IMR-90 (cell line): ENCODE measurements at regions not wholly inside any gene's neighbourhood (a gene's known extent, or its start where the extent isn't known, plus 50 kb on each side); places are given as distances from the start of the nearest gene placed in this dataset.

ENCODE experiments used
- ATAC-seq: fragments of 200-7000 bp; cut with Tn5 transposase; 2 replicates; pipeline ENCODE4 v1.9.1; 2020; ENCODE audit warnings: low read depth, mild to moderate bottlenecking, moderate library complexity
- BruUV-seq: library from RNA; stranded (reverse); fragments of 400-500 nt; replicated peaks from 2 replicates; lab custom pipeline; 2021; lab: Mats Ljungman, UMichigan
- CTCF ChIA-PET: fragments of 300-600 bp; formaldehyde crosslinking; extraction: SDS; loops from one replicate; lab custom pipeline; 2021; ENCODE audit warnings: antibody characterized with exemption; lab: Yijun Ruan, JAX
- POLR2A ChIA-PET: fragments of 300-600 bp; sonication (Branson Sonifier 250); formaldehyde crosslinking; loops from one replicate; lab custom pipeline; 2022; ENCODE audit warnings: antibody characterized with exemption; ENCODE audit not compliant: unreplicated experiment; lab: Charles Lee
- DNase-seq: peaks from one replicate; pipeline ENCODE4 v3.0.0; 2013
- H2AFZ ChIP-seq: replicated peaks from 2 replicates; pipeline ENCODE3; 2013; ENCODE audit warnings: low read length, mild to moderate bottlenecking; ENCODE audit not compliant: poor library complexity
- H2AK5ac ChIP-seq: 2 replicates; pipeline ENCODE4 v1.6.1; 2013; ENCODE audit warnings: low read depth, low read length, inconsistent platforms
- H2AK9ac ChIP-seq: replicated peaks from 2 replicates; pipeline ENCODE3; 2013; ENCODE audit warnings: mild to moderate bottlenecking, low read depth, low read length, moderate library complexity; ENCODE audit not compliant: poor library complexity
- H2BK120ac ChIP-seq: 2 replicates; pipeline ENCODE4 v1.6.1; 2013; ENCODE audit warnings: low read depth, low read length, inconsistent platforms
- H2BK15ac ChIP-seq: 3 replicates; pipeline ENCODE4 v1.6.1; 2013; ENCODE audit warnings: low read depth, low read length, inconsistent platforms
- H2BK20ac ChIP-seq: 2 replicates; pipeline ENCODE4 v1.6.1; 2013; ENCODE audit warnings: low read depth, mild to moderate bottlenecking, inconsistent platforms, low read length, moderate library complexity
- H2BK5ac ChIP-seq: 2 replicates; pipeline ENCODE4 v1.6.1; 2013; ENCODE audit warnings: mild to moderate bottlenecking, low read depth, low read length, inconsistent platforms; ENCODE audit not compliant: poor library complexity, severe bottlenecking
- H3K14ac ChIP-seq: replicated peaks from 2 replicates; pipeline ENCODE4 v1.6.1; 2013; ENCODE audit warnings: low read depth, low read length, inconsistent platforms
- H3K18ac ChIP-seq: 2 replicates; pipeline ENCODE4 v1.6.1; 2013; ENCODE audit warnings: low read depth, low read length, control low read depth
- H3K23ac ChIP-seq: 2 replicates; pipeline ENCODE4 v1.6.1; 2013; ENCODE audit warnings: low read depth, low read length, inconsistent platforms
- H3K27ac ChIP-seq: 2 replicates; pipeline ENCODE4 v1.5.1; 2013; ENCODE audit warnings: mild to moderate bottlenecking, control low read depth, low read length; ENCODE audit not compliant: insufficient read depth
- H3K27me3 ChIP-seq: 2 replicates; pipeline ENCODE4 v1.6.1; 2013; ENCODE audit warnings: low read length; ENCODE audit not compliant: control insufficient read depth, insufficient read depth
- H3K36me3 ChIP-seq: 2 replicates; pipeline ENCODE4 v1.6.1; 2013; ENCODE audit warnings: low read length, mixed read lengths; ENCODE audit not compliant: control insufficient read depth, insufficient read depth
- H3K4ac ChIP-seq: 2 replicates; pipeline ENCODE4 v1.6.1; 2013; ENCODE audit warnings: low read depth, low read length, inconsistent platforms
- H3K4me1 ChIP-seq: 2 replicates; pipeline ENCODE4 v1.6.1; 2013; ENCODE audit warnings: low read length, mixed read lengths; ENCODE audit not compliant: control insufficient read depth, insufficient read depth
- H3K4me2 ChIP-seq: 2 replicates; pipeline ENCODE4 v1.6.1; 2013; ENCODE audit warnings: low read depth, mild to moderate bottlenecking, control low read depth, low read length, moderate library complexity
- H3K4me3 ChIP-seq: 2 replicates; pipeline ENCODE4 v1.5.1; 2013; ENCODE audit warnings: low read depth, mild to moderate bottlenecking, control low read depth, low read length, moderate library complexity; ENCODE audit not compliant: insufficient read depth
- H3K56ac ChIP-seq: 2 replicates; pipeline ENCODE4 v1.6.1; 2013; ENCODE audit warnings: low read length, inconsistent platforms; ENCODE audit not compliant: insufficient read depth; ENCODE audit errors: extremely low read depth
- H3K79me1 ChIP-seq, 2 experiments: 2 replicates each; pipeline ENCODE4 v1.6.1; 2013; ENCODE audit warnings: low read length in 2 of 2, inconsistent platforms in 1 of 2, low read depth in 1 of 2
- H3K9ac ChIP-seq: 2 replicates; pipeline ENCODE4 v1.6.1; 2013; ENCODE audit warnings: low read depth, low read length, control low read depth
- H3K9me1 ChIP-seq: 2 replicates; pipeline ENCODE4 v1.6.1; 2013; ENCODE audit warnings: low read length, inconsistent platforms; ENCODE audit not compliant: insufficient read depth
- H3K9me3 ChIP-seq: 2 replicates; pipeline ENCODE4 v1.6.1; 2013; ENCODE audit warnings: low read length; ENCODE audit not compliant: control insufficient read depth, insufficient read depth
- H4K20me1 ChIP-seq: 2 replicates; pipeline ENCODE4 v1.6.1; 2013; ENCODE audit warnings: low read length, inconsistent platforms; ENCODE audit not compliant: insufficient read depth
- H4K5ac ChIP-seq: 2 replicates; pipeline ENCODE4 v1.6.1; 2013; ENCODE audit warnings: mild to moderate bottlenecking, low read depth, low read length, control low read depth
- H4K8ac ChIP-seq, 2 experiments: 2 replicates each; pipeline ENCODE4 v1.6.1; 2013; ENCODE audit warnings: low read depth in 2 of 2, low read length in 2 of 2, control low read depth in 1 of 2, inconsistent platforms in 1 of 2
- H4K91ac ChIP-seq: 2 replicates; pipeline ENCODE4 v1.6.1; 2013; ENCODE audit warnings: low read depth, low read length, inconsistent platforms; ENCODE audit not compliant: insufficient read depth
- BHLHE40 ChIP-seq: fragments of 150-350 bp; IDR thresholded peaks from 2 replicates; pipeline ENCODE4 v1.6.1; 2016; ENCODE audit warnings: mild to moderate bottlenecking, low read depth, low read length
- CEBPB ChIP-seq: IDR thresholded peaks from 2 replicates; pipeline ENCODE4 v1.6.1; 2012; ENCODE audit warnings: low read depth, low read length, improper control_type of control experiment
- CHD1 ChIP-seq: IDR thresholded peaks from 2 replicates; pipeline ENCODE4 v1.6.1; 2012; ENCODE audit warnings: low read depth, low read length, improper control_type of control experiment
- FOS ChIP-seq: fragments of 150-350 bp; IDR thresholded peaks from 2 replicates; pipeline ENCODE4 v1.6.1; 2016; ENCODE audit warnings: low read depth, low read length
- MAFK ChIP-seq: IDR thresholded peaks from 2 replicates; pipeline ENCODE4 v1.6.1; 2012; ENCODE audit warnings: low read depth, low read length, improper control_type of control experiment
- MAZ ChIP-seq: IDR thresholded peaks from 2 replicates; pipeline ENCODE4 v1.6.1; 2012; ENCODE audit warnings: low read depth, mild to moderate bottlenecking, low read length, improper control_type of control experiment, moderate library complexity, borderline replicate concordance
- MXI1 ChIP-seq: IDR thresholded peaks from 2 replicates; pipeline ENCODE4 v1.6.1; 2012; ENCODE audit warnings: low read depth, mild to moderate bottlenecking, low read length, moderate library complexity, borderline replicate concordance
- NFE2L2 ChIP-seq: fragments of 150-350 bp; IDR thresholded peaks from 2 replicates; pipeline ENCODE4 v1.6.1; 2016; ENCODE audit warnings: low read depth, mild to moderate bottlenecking, low read length
- POLR2A ChIP-seq: IDR thresholded peaks from 2 replicates; pipeline ENCODE4 v1.6.1; 2012; ENCODE audit warnings: mild to moderate bottlenecking, low read depth, low read length
- RAD21 ChIP-seq: IDR thresholded peaks from 2 replicates; pipeline ENCODE4 v1.6.1; 2012; ENCODE audit warnings: low read length, improper control_type of control experiment
- RCOR1 ChIP-seq: IDR thresholded peaks from 2 replicates; pipeline ENCODE4 v1.6.1; 2012; ENCODE audit warnings: mild to moderate bottlenecking, low read length, improper control_type of control experiment; ENCODE audit not compliant: insufficient replicate concordance
- RFX5 ChIP-seq: IDR thresholded peaks from 2 replicates; pipeline ENCODE4 v1.8.0; 2012; ENCODE audit warnings: low read depth, mild to moderate bottlenecking, low read length, moderate library complexity
- SMC3 ChIP-seq: fragments of 150-350 bp; IDR thresholded peaks from 2 replicates; pipeline ENCODE4 v1.6.1; 2016; ENCODE audit warnings: low read depth, mild to moderate bottlenecking, antibody characterized with exemption, low read length, moderate library complexity
- WGBS, 2 experiments: methylation state at CpG; one replicate each; pipeline versions ENCODE4 v1.1.5 to v1.1.7; 2013; ENCODE audit warnings: missing lambda C conversion rate in 2 of 2; ENCODE audit not compliant: insufficient read length in 1 of 2; ENCODE audit errors: extremely low coverage in 2 of 2; 5-methylcytosine and 5-hydroxymethylcytosine counted together
- dilution Hi-C: fragments of 300-500 bp; cut with HindIII; formaldehyde crosslinking; loops from one replicate; pipeline ENCODE4 v1.14.3; 2018; ENCODE audit warnings: low sequenced_read_pairs; ENCODE audit not compliant: unreplicated experiment
- in situ Hi-C: fragments of 300-500 bp; cut with MboI; formaldehyde crosslinking; loops from 3 replicates; pipeline ENCODE4 v1.14.3; 2019; ENCODE audit warnings: low sequenced_read_pairs, inconsistent platforms, mixed read lengths
- intact Hi-C: fragments of 100-400 bp; cut with micrococcal nuclease; formaldehyde crosslinking; loops from 2 replicates; pipeline ENCODE4 v1.10.0; 2022
- TF ChIP-seq, protein P1 (sequence below): conservative IDR thresholded peaks from 2 replicates; pipeline ENCODE4 v1.5.1; 2012; ENCODE audit warnings: mild to moderate bottlenecking, low read depth, low read length, improper control_type of control experiment
- TF ChIP-seq, protein P2 (sequence below): fragments of 150-350 bp; IDR thresholded peaks from 2 replicates; pipeline ENCODE4 v1.6.1; 2017; ENCODE audit warnings: mild to moderate bottlenecking, antibody characterized with exemption, low read length, low read depth
- TF ChIP-seq, protein P3 (sequence below): fragments of 150-350 bp; IDR thresholded peaks from 2 replicates; pipeline ENCODE4 v1.6.1; 2016; ENCODE audit warnings: low read depth, mild to moderate bottlenecking, low read length, moderate library complexity, borderline replicate concordance

DNA sequence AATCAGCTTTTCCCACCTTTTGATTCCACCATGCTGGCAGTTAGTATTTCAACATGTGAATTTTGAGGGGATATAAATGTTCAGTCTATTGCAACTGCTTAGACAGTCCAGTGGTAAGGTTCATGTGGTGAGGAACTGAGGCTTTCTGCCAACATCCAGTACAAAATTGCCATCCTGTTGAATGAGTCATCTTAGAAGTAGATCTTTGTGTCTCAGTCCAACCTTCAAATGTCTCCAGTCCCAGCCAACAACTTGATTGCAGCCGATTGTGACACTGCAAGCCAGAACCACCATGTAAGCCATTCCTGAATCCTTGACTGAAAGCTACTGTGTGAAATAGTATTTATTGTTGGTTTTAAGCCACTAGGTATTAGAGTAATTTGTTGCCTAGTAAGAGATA lies 331.5 kb upstream of the GRIN3A start:
- H3K4me2 ChIP-seq: no peak overlapping the region

More for the DNA sequence above, 331.5 kb upstream of the GRIN3A start:
- DNase-seq (no peak), ATAC-seq (no peak)
- Histone ChIP-seq H2AK9ac (no peak overlapping the region), H2BK20ac (no peak overlapping the region), H3K4me1 (no peaks in the 10 kb centered on the region), H3K27ac (no peak overlapping the region), H4K20me1 (no peaks in the 10 kb centered on the region), H4K8ac (no peak overlapping the region), H2AK5ac (no peak overlapping the region), H4K5ac (no peak overlapping the region), H3K9me3 (peaks cover 2% of the 10 kb centered on the region; the same call in 1 of the 2 replicates), H2BK120ac (no peak overlapping the region), H3K14ac (no peak overlapping the region), H2BK15ac (no peak overlapping the region), H3K18ac (no peak overlapping the region), H3K27me3 (no peaks in the 10 kb centered on the region), H3K23ac (no peak overlapping the region), H2BK5ac (no peak overlapping the region), H4K91ac (no peak overlapping the region), H3K36me3 (no peaks in the 10 kb centered on the region), H3K9me1 (no peaks in the 10 kb centered on the region), H3K4me3 (no peak overlapping the region), H3K4ac (no peak overlapping the region), H3K56ac (no peak overlapping the region), H3K9ac (no peak overlapping the region), H3K79me1 (no peaks in the 10 kb centered on the region), H2AFZ (no peak overlapping the region)
- BruUV-seq: no TSS peak
- in situ Hi-C loops: no loop called here
- TF ChIP-seq CHD1 (no peak), FOS (no peak), RCOR1 (no peak), RAD21 (no peak), RFX5 (no peak), CEBPB (no peak), MAZ (no peak), NFE2L2 (no peak), POLR2A (no peak), MAFK (no peak), SMC3 (no peak), BHLHE40 (no peak), MXI1 (no peak)
- TF ChIP-seq, protein P1, sequence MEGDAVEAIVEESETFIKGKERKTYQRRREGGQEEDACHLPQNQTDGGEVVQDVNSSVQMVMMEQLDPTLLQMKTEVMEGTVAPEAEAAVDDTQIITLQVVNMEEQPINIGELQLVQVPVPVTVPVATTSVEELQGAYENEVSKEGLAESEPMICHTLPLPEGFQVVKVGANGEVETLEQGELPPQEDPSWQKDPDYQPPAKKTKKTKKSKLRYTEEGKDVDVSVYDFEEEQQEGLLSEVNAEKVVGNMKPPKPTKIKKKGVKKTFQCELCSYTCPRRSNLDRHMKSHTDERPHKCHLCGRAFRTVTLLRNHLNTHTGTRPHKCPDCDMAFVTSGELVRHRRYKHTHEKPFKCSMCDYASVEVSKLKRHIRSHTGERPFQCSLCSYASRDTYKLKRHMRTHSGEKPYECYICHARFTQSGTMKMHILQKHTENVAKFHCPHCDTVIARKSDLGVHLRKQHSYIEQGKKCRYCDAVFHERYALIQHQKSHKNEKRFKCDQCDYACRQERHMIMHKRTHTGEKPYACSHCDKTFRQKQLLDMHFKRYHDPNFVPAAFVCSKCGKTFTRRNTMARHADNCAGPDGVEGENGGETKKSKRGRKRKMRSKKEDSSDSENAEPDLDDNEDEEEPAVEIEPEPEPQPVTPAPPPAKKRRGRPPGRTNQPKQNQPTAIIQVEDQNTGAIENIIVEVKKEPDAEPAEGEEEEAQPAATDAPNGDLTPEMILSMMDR: no peak
- TF ChIP-seq, protein P2, sequence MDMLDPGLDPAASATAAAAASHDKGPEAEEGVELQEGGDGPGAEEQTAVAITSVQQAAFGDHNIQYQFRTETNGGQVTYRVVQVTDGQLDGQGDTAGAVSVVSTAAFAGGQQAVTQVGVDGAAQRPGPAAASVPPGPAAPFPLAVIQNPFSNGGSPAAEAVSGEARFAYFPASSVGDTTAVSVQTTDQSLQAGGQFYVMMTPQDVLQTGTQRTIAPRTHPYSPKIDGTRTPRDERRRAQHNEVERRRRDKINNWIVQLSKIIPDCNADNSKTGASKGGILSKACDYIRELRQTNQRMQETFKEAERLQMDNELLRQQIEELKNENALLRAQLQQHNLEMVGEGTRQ: no peak
- TF ChIP-seq, protein P3, sequence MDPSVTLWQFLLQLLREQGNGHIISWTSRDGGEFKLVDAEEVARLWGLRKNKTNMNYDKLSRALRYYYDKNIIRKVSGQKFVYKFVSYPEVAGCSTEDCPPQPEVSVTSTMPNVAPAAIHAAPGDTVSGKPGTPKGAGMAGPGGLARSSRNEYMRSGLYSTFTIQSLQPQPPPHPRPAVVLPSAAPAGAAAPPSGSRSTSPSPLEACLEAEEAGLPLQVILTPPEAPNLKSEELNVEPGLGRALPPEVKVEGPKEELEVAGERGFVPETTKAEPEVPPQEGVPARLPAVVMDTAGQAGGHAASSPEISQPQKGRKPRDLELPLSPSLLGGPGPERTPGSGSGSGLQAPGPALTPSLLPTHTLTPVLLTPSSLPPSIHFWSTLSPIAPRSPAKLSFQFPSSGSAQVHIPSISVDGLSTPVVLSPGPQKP: no peak
- POLR2A ChIA-PET: no interaction called here
- dilution Hi-C loops: no loop called here
- no CpG with 5 or more reads among the region's 1 CpG for WGBS, 2 experiments
- intact Hi-C loops: no loop called here
- CTCF ChIA-PET: no interaction called here
